IMR-90 (cell line): ENCODE measurements at regions not wholly inside any gene's neighbourhood (a gene's known extent, or its start where the extent isn't known, plus 50 kb on each side); places are given as distances from the start of the nearest gene placed in this dataset.
A peak's percentile ranks its signal among the peaks of the same experiment; 100 is the strongest.

Experiments
- ATAC-seq: fragments of 200-7000 bp; cut with Tn5 transposase; 2 replicates; pipeline ENCODE4 v1.9.1; 2020; ENCODE audit warnings: low read depth, mild to moderate bottlenecking, moderate library complexity
- BruUV-seq: library from RNA; stranded (reverse); fragments of 400-500 nt; replicated peaks from 2 replicates; lab custom pipeline; 2021; lab: Mats Ljungman, UMichigan
- CTCF ChIA-PET: fragments of 300-600 bp; formaldehyde crosslinking; extraction: SDS; loops from one replicate; lab custom pipeline; 2021; ENCODE audit warnings: antibody characterized with exemption; lab: Yijun Ruan, JAX
- POLR2A ChIA-PET: fragments of 300-600 bp; sonication (Branson Sonifier 250); formaldehyde crosslinking; loops from one replicate; lab custom pipeline; 2022; ENCODE audit warnings: antibody characterized with exemption; ENCODE audit not compliant: unreplicated experiment; lab: Charles Lee
- DNase-seq: peaks from one replicate; pipeline ENCODE4 v3.0.0; 2013
- H2AFZ ChIP-seq: replicated peaks from 2 replicates; pipeline ENCODE3; 2013; ENCODE audit warnings: low read length, mild to moderate bottlenecking; ENCODE audit not compliant: poor library complexity
- H2AK5ac ChIP-seq: 2 replicates; pipeline ENCODE4 v1.6.1; 2013; ENCODE audit warnings: low read depth, low read length, inconsistent platforms
- H2AK9ac ChIP-seq: replicated peaks from 2 replicates; pipeline ENCODE3; 2013; ENCODE audit warnings: mild to moderate bottlenecking, low read depth, low read length, moderate library complexity; ENCODE audit not compliant: poor library complexity
- H2BK120ac ChIP-seq: 2 replicates; pipeline ENCODE4 v1.6.1; 2013; ENCODE audit warnings: low read depth, low read length, inconsistent platforms
- H2BK15ac ChIP-seq: 3 replicates; pipeline ENCODE4 v1.6.1; 2013; ENCODE audit warnings: low read depth, low read length, inconsistent platforms
- H2BK20ac ChIP-seq: 2 replicates; pipeline ENCODE4 v1.6.1; 2013; ENCODE audit warnings: low read depth, mild to moderate bottlenecking, inconsistent platforms, low read length, moderate library complexity
- H2BK5ac ChIP-seq: 2 replicates; pipeline ENCODE4 v1.6.1; 2013; ENCODE audit warnings: mild to moderate bottlenecking, low read depth, low read length, inconsistent platforms; ENCODE audit not compliant: poor library complexity, severe bottlenecking
- H3K14ac ChIP-seq: replicated peaks from 2 replicates; pipeline ENCODE4 v1.6.1; 2013; ENCODE audit warnings: low read depth, low read length, inconsistent platforms
- H3K18ac ChIP-seq: 2 replicates; pipeline ENCODE4 v1.6.1; 2013; ENCODE audit warnings: low read depth, low read length, control low read depth
- H3K23ac ChIP-seq: 2 replicates; pipeline ENCODE4 v1.6.1; 2013; ENCODE audit warnings: low read depth, low read length, inconsistent platforms
- H3K27ac ChIP-seq: 2 replicates; pipeline ENCODE4 v1.5.1; 2013; ENCODE audit warnings: mild to moderate bottlenecking, control low read depth, low read length; ENCODE audit not compliant: insufficient read depth
- H3K27me3 ChIP-seq: 2 replicates; pipeline ENCODE4 v1.6.1; 2013; ENCODE audit warnings: low read length; ENCODE audit not compliant: control insufficient read depth, insufficient read depth
- H3K36me3 ChIP-seq: 2 replicates; pipeline ENCODE4 v1.6.1; 2013; ENCODE audit warnings: low read length, mixed read lengths; ENCODE audit not compliant: control insufficient read depth, insufficient read depth
- H3K4ac ChIP-seq: 2 replicates; pipeline ENCODE4 v1.6.1; 2013; ENCODE audit warnings: low read depth, low read length, inconsistent platforms
- H3K4me1 ChIP-seq: 2 replicates; pipeline ENCODE4 v1.6.1; 2013; ENCODE audit warnings: low read length, mixed read lengths; ENCODE audit not compliant: control insufficient read depth, insufficient read depth
- H3K4me2 ChIP-seq: 2 replicates; pipeline ENCODE4 v1.6.1; 2013; ENCODE audit warnings: low read depth, mild to moderate bottlenecking, control low read depth, low read length, moderate library complexity
- H3K4me3 ChIP-seq: 2 replicates; pipeline ENCODE4 v1.5.1; 2013; ENCODE audit warnings: low read depth, mild to moderate bottlenecking, control low read depth, low read length, moderate library complexity; ENCODE audit not compliant: insufficient read depth
- H3K56ac ChIP-seq: 2 replicates; pipeline ENCODE4 v1.6.1; 2013; ENCODE audit warnings: low read length, inconsistent platforms; ENCODE audit not compliant: insufficient read depth; ENCODE audit errors: extremely low read depth
- H3K79me1 ChIP-seq, 2 experiments: 2 replicates each; pipeline ENCODE4 v1.6.1; 2013; ENCODE audit warnings: low read length in 2 of 2, inconsistent platforms in 1 of 2, low read depth in 1 of 2
- H3K9ac ChIP-seq: 2 replicates; pipeline ENCODE4 v1.6.1; 2013; ENCODE audit warnings: low read depth, low read length, control low read depth
- H3K9me1 ChIP-seq: 2 replicates; pipeline ENCODE4 v1.6.1; 2013; ENCODE audit warnings: low read length, inconsistent platforms; ENCODE audit not compliant: insufficient read depth
- H3K9me3 ChIP-seq: 2 replicates; pipeline ENCODE4 v1.6.1; 2013; ENCODE audit warnings: low read length; ENCODE audit not compliant: control insufficient read depth, insufficient read depth
- H4K20me1 ChIP-seq: 2 replicates; pipeline ENCODE4 v1.6.1; 2013; ENCODE audit warnings: low read length, inconsistent platforms; ENCODE audit not compliant: insufficient read depth
- H4K5ac ChIP-seq: 2 replicates; pipeline ENCODE4 v1.6.1; 2013; ENCODE audit warnings: mild to moderate bottlenecking, low read depth, low read length, control low read depth
- H4K8ac ChIP-seq, 2 experiments: 2 replicates each; pipeline ENCODE4 v1.6.1; 2013; ENCODE audit warnings: low read depth in 2 of 2, low read length in 2 of 2, control low read depth in 1 of 2, inconsistent platforms in 1 of 2
- H4K91ac ChIP-seq: 2 replicates; pipeline ENCODE4 v1.6.1; 2013; ENCODE audit warnings: low read depth, low read length, inconsistent platforms; ENCODE audit not compliant: insufficient read depth
- FOS ChIP-seq: fragments of 150-350 bp; IDR thresholded peaks from 2 replicates; pipeline ENCODE4 v1.6.1; 2016; ENCODE audit warnings: low read depth, low read length
- MAFK ChIP-seq: IDR thresholded peaks from 2 replicates; pipeline ENCODE4 v1.6.1; 2012; ENCODE audit warnings: low read depth, low read length, improper control_type of control experiment
- MXI1 ChIP-seq: IDR thresholded peaks from 2 replicates; pipeline ENCODE4 v1.6.1; 2012; ENCODE audit warnings: low read depth, mild to moderate bottlenecking, low read length, moderate library complexity, borderline replicate concordance
- POLR2A ChIP-seq: IDR thresholded peaks from 2 replicates; pipeline ENCODE4 v1.6.1; 2012; ENCODE audit warnings: mild to moderate bottlenecking, low read depth, low read length
- RAD21 ChIP-seq: IDR thresholded peaks from 2 replicates; pipeline ENCODE4 v1.6.1; 2012; ENCODE audit warnings: low read length, improper control_type of control experiment
- RCOR1 ChIP-seq: IDR thresholded peaks from 2 replicates; pipeline ENCODE4 v1.6.1; 2012; ENCODE audit warnings: mild to moderate bottlenecking, low read length, improper control_type of control experiment; ENCODE audit not compliant: insufficient replicate concordance
- WGBS, 2 experiments: methylation state at CpG; one replicate each; pipeline versions ENCODE4 v1.1.5 to v1.1.7; 2013; ENCODE audit warnings: missing lambda C conversion rate in 2 of 2; ENCODE audit not compliant: insufficient read length in 1 of 2; ENCODE audit errors: extremely low coverage in 2 of 2; 5-methylcytosine and 5-hydroxymethylcytosine counted together
- dilution Hi-C: fragments of 300-500 bp; cut with HindIII; formaldehyde crosslinking; loops from one replicate; pipeline ENCODE4 v1.14.3; 2018; ENCODE audit warnings: low sequenced_read_pairs; ENCODE audit not compliant: unreplicated experiment
- in situ Hi-C: fragments of 300-500 bp; cut with MboI; formaldehyde crosslinking; loops from 3 replicates; pipeline ENCODE4 v1.14.3; 2019; ENCODE audit warnings: low sequenced_read_pairs, inconsistent platforms, mixed read lengths
- intact Hi-C: fragments of 100-400 bp; cut with micrococcal nuclease; formaldehyde crosslinking; loops from 2 replicates; pipeline ENCODE4 v1.10.0; 2022

DNA sequence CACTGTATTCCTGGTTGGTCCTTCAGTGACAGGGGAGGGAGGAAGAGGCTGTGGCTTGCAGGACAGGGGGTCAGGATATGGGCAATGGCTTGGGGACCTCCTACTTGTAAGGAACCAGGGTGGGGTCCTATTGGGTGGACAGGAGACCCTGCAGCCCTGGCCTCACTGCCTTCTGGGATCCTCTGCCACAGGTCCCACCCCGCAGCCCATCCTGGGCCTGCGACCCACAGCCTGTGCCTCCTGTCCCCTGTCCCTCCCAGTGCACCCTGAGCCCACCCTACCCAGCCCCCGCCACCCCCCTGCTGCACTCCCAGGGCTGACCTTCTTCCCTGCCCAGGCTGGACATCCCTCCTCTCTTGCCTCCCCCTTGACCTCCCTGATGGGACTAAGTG is 58.7 kb upstream of the MYL10 start:
- Histone ChIP-seq H2BK15ac (no peak overlapping the region), H3K27ac (no peak overlapping the region), H4K8ac (peak overlapping the region in 1 of 2 experiments; percentile 69; a peak in 1 of 4 replicates), H2BK20ac (no peak overlapping the region; the same call in 1 of the 2 replicates), H2AFZ (peak overlapping the region; percentile 86), H3K27me3 (no peaks in the 10 kb centered on the region; the same call in 1 of the 2 replicates), H3K9me3 (no peaks in the 10 kb centered on the region), H3K9me1 (no peaks in the 10 kb centered on the region), H2AK5ac (no peak overlapping the region; the same call in 1 of the 2 replicates), H3K14ac (no peak overlapping the region), H3K79me1 (no peaks in the 10 kb centered on the region), H3K23ac (peak overlapping the region; percentile 31; the same call in 1 of the 2 replicates), H2BK5ac (no peak overlapping the region), H3K4me2 (no peak overlapping the region; the same call in 1 of the 2 replicates), H4K5ac (no peak overlapping the region), H2BK120ac (peak overlapping the region; percentile 47; the same call in 1 of the 2 replicates), H4K20me1 (no peaks in the 10 kb centered on the region), H4K91ac (no peak overlapping the region), H3K4me1 (peaks cover 5% of the 10 kb centered on the region), H3K4ac (peak overlapping the region; percentile 36; the same call in 1 of the 2 replicates), H3K56ac (no peak overlapping the region), H2AK9ac (no peak overlapping the region), H3K18ac (no peak overlapping the region), H3K9ac (no peak overlapping the region), H3K4me3 (no peak overlapping the region; the same call in 1 of the 2 replicates), H3K36me3 (no peaks in the 10 kb centered on the region)
- dilution Hi-C loops, result no loop called here
- no peak for DNase-seq
- CTCF ChIA-PET, result interaction anchor here (0.5 kb wide), 1 partner anchor 213 kb away, joined by 4 read pairs; no protein-coding TSS in a partner anchor
- no CpG with 5 or more reads among the region's 3 CpGs for WGBS, 2 experiments
- no TSS peak for BruUV-seq
- no peak for TF ChIP-seq RAD21
- TF ChIP-seq MAFK, result no peak
- TF ChIP-seq POLR2A, result no peak
- TF ChIP-seq MXI1, result no peak
- no peak for TF ChIP-seq RCOR1
- no peak for TF ChIP-seq FOS
- ATAC-seq, result no peak
- in situ Hi-C loops, result loop anchor here (5.0 to 10.0 kb wide), 2 partner anchors 125 to 547 kb away; no protein-coding TSS in a partner anchor
- intact Hi-C loops, result loop anchor here (1.0 to 10.0 kb wide), 5 partner anchors 128 to 585 kb away; no protein-coding TSS in a partner anchor
- POLR2A ChIA-PET, result no interaction called here
